ENCODE measurements at regions not wholly inside any gene's neighbourhood (a gene's known extent, or its start where the extent isn't known, plus 50 kb on each side); places are given as distances from the start of the nearest gene placed in this dataset.
"Not testable (repeated sequence)": the region's sequence is repeated elsewhere in the genome, so short reads cannot be mapped to it uniquely, and the experiment has no call there.

- no peak for DNase-seq
These were observed 131.4 kb upstream of the IGSF10 start for GRCh38 chr3:151592287-151592686.

GRCh38 chr3:151591441-151591840, 130.6 kb upstream of the IGSF10 start:
- no peak for DNase-seq

- DNase-seq, result no peak
These were observed 128.4 kb upstream of the IGSF10 start for GRCh38 chr3:151589311-151589710.

- DNase-seq, result not testable (repeated sequence)
These were observed 126.8 kb upstream of the IGSF10 start for GRCh38 chr3:151587659-151588058.

- DNase-seq, result no peak
These were observed 123.7 kb upstream of the IGSF10 start for GRCh38 chr3:151584566-151584965.

GRCh38 chr3:151581035-151581434, 120.2 kb upstream of the IGSF10 start:
- DNase-seq, result no peak

GRCh38 chr3:151580591-151580990, 119.7 kb upstream of the IGSF10 start:
- peak; percentile 16 for DNase-seq

- DNase-seq, result no peak
These were observed 118.9 kb upstream of the IGSF10 start for GRCh38 chr3:151579571-151580270.

GRCh38 chr3:151578495-151578894, 117.6 kb upstream of the IGSF10 start:
- DNase-seq, result no peak

- DNase-seq, result no peak
These were observed 115.8 kb upstream of the IGSF10 start for GRCh38 chr3:151576511-151577137.

GRCh38 chr3:151568184-151568583, 107.3 kb upstream of the IGSF10 start:
- DNase-seq, result no peak

GRCh38 chr3:151567477-151567876, 106.6 kb upstream of the IGSF10 start:
- DNase-seq, result no peak

GRCh38 chr3:151564261-151564660, 103.4 kb upstream of the IGSF10 start:
- no peak for DNase-seq

- DNase-seq, result no peak
These were observed 102.4 kb upstream of the IGSF10 start for GRCh38 chr3:151563305-151563704.

GRCh38 chr3:151562891-151563290, 102.0 kb upstream of the IGSF10 start:
- no peak for DNase-seq

- DNase-seq, result no peak
These were observed 101.0 kb upstream of the IGSF10 start for GRCh38 chr3:151561878-151562277.

- DNase-seq, result no peak
These were observed 99.9 kb upstream of the IGSF10 start for GRCh38 chr3:151560738-151561137.

- no peak for DNase-seq
These were observed 98.9 kb upstream of the IGSF10 start for GRCh38 chr3:151559736-151560135.

GRCh38 chr3:151558661-151559060, 97.8 kb upstream of the IGSF10 start:
- no peak for DNase-seq

- no peak for DNase-seq
These were observed 96.4 kb upstream of the IGSF10 start for GRCh38 chr3:151557068-151557840.

- no peak for DNase-seq
These were observed 95.7 kb upstream of the IGSF10 start for GRCh38 chr3:151556596-151556995.

GRCh38 chr3:151555523-151555922, 94.7 kb upstream of the IGSF10 start:
- no peak for DNase-seq

- DNase-seq, result no peak
These were observed 93.0 kb upstream of the IGSF10 start for GRCh38 chr3:151553888-151554287.

GRCh38 chr3:151552589-151552988, 91.7 kb upstream of the IGSF10 start:
- DNase-seq, result no peak
